Neural progenitor cell (in vitro differentiated cells): ENCODE measurements at regions not wholly inside any gene's neighbourhood (a gene's known extent, or its start where the extent isn't known, plus 50 kb on each side); places are given as distances from the start of the nearest gene placed in this dataset. TPM values are rescaled to one million over a fixed set of nuclear protein-coding genes. Genes with fewer than 3 reads are reported as not detected.

Source experiments
- DNase-seq: peaks from one replicate; pipeline ENCODE4 v3.0.0-alpha.2; 2016; ENCODE audit warnings: low spot score
- H2AFZ ChIP-seq: fragments of 200-600 bp; sonication (generic); replicated peaks from 2 replicates; pipeline ENCODE4 v1.6.1; 2016; ENCODE audit warnings: antibody characterized with exemption
- H3F3A ChIP-seq: fragments of 200-600 bp; sonication (generic); 2 replicates; pipeline ENCODE4 v1.6.1; 2016; ENCODE audit warnings: antibody characterized with exemption, low read depth
- H3K27ac ChIP-seq: fragments of 200-600 bp; sonication (generic); 2 replicates; pipeline ENCODE4 v1.5.1; 2016; ENCODE audit warnings: mild to moderate bottlenecking
- H3K27me3 ChIP-seq: fragments of 200-600 bp; sonication (generic); 2 replicates; pipeline ENCODE4 v1.6.1; 2016; ENCODE audit warnings: mild to moderate bottlenecking, moderate library complexity
- H3K36me3 ChIP-seq: fragments of 200-600 bp; sonication (generic); 2 replicates; pipeline ENCODE4 v1.5.1; 2016
- H3K4me1 ChIP-seq: fragments of 200-600 bp; sonication (generic); 2 replicates; pipeline ENCODE4 v1.6.1; 2016; ENCODE audit warnings: mixed run types
- H3K4me2 ChIP-seq: fragments of 200-600 bp; sonication (generic); 2 replicates; pipeline ENCODE4 v1.6.1; 2016
- H3K4me3 ChIP-seq: fragments of 200-600 bp; sonication (generic); 2 replicates; pipeline ENCODE4 v1.5.1; 2016
- H3K79me2 ChIP-seq: fragments of 200-600 bp; sonication (generic); 2 replicates; pipeline ENCODE4 v1.6.1; 2016; ENCODE audit warnings: low read depth
- H3K9ac ChIP-seq: fragments of 200-600 bp; sonication (generic); 2 replicates; pipeline ENCODE4 v1.6.1; 2016
- H3K9me3 ChIP-seq: fragments of 200-600 bp; sonication (generic); 2 replicates; pipeline ENCODE4 v1.5.1; 2016; ENCODE audit warnings: low read depth
- H4K20me1 ChIP-seq: fragments of 200-600 bp; sonication (generic); 2 replicates; pipeline ENCODE4 v1.6.1; 2016; ENCODE audit warnings: low read depth
- H3K27ac Mint-ChIP-seq: 3 replicates; pipeline ENCODE4 v1.8.0; 2021; ENCODE audit warnings: mixed read lengths
- H3K27me3 Mint-ChIP-seq: 2 replicates; pipeline ENCODE4 v1.8.0; 2022; ENCODE audit warnings: low read depth, mild to moderate bottlenecking, inconsistent platforms, moderate library complexity, mixed read lengths; ENCODE audit not compliant: insufficient read depth
- H3K36me3 Mint-ChIP-seq: 3 replicates; pipeline ENCODE4 v1.8.0; 2021; ENCODE audit warnings: mixed read lengths
- H3K4me1 Mint-ChIP-seq: 3 replicates; pipeline ENCODE4 v1.8.0; 2021; ENCODE audit warnings: mixed read lengths
- H3K4me3 Mint-ChIP-seq: 3 replicates; pipeline ENCODE4 v1.8.0; 2021; ENCODE audit warnings: mild to moderate bottlenecking, moderate library complexity, mixed read lengths
- H3K9me3 Mint-ChIP-seq: 3 replicates; pipeline ENCODE4 v1.8.0; 2020; ENCODE audit warnings: mixed read lengths
- EZH2 ChIP-seq: fragments of 200-600 bp; sonication (generic); IDR thresholded peaks from 2 replicates; pipeline ENCODE4 v1.6.1; 2017; ENCODE audit warnings: antibody characterized with exemption, mild to moderate bottlenecking, moderate library complexity
- EZH2phosphoT487 ChIP-seq: fragments of 200-600 bp; sonication (generic); IDR thresholded peaks from 2 replicates; pipeline ENCODE4 v1.6.1; 2017; ENCODE audit warnings: antibody characterized with exemption
- microRNA counts: library from miRNA; unstranded; fragments of <30 nt; microRNA quantifications from one replicate; lab custom pipeline; 2016
- microRNA-seq: library from miRNA; unstranded; fragments of <30 nt; microRNA quantifications from one replicate; pipeline ENCODE4, GENCODE V29; 2016
- small RNA-seq: library from RNA; depleted of rRNA; stranded (forward); fragments of <200 nt; gene quantifications from one replicate; pipeline ENCODE3, GENCODE V24; 2015
- TF ChIP-seq, protein P1 (sequence below): fragments of 200-600 bp; sonication (generic); IDR thresholded peaks from 2 replicates; pipeline ENCODE4 v1.5.1; 2017; ENCODE audit warnings: antibody characterized with exemption, mild to moderate bottlenecking

GRCh38 chr7:131274986-131275385 is 52.7 kb upstream of the MKLN1 start:
- TF ChIP-seq EZH2 (no peak), EZH2phosphoT487 (no peak)
- TF ChIP-seq, protein P1, sequence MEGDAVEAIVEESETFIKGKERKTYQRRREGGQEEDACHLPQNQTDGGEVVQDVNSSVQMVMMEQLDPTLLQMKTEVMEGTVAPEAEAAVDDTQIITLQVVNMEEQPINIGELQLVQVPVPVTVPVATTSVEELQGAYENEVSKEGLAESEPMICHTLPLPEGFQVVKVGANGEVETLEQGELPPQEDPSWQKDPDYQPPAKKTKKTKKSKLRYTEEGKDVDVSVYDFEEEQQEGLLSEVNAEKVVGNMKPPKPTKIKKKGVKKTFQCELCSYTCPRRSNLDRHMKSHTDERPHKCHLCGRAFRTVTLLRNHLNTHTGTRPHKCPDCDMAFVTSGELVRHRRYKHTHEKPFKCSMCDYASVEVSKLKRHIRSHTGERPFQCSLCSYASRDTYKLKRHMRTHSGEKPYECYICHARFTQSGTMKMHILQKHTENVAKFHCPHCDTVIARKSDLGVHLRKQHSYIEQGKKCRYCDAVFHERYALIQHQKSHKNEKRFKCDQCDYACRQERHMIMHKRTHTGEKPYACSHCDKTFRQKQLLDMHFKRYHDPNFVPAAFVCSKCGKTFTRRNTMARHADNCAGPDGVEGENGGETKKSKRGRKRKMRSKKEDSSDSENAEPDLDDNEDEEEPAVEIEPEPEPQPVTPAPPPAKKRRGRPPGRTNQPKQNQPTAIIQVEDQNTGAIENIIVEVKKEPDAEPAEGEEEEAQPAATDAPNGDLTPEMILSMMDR: no peak
- Histone ChIP-seq H3K4me3 (no peak overlapping the region), H3K36me3 (no peaks in the 10 kb centered on the region), H4K20me1 (no peaks in the 10 kb centered on the region), H3K9ac (no peak overlapping the region), H3K79me2 (no peaks in the 10 kb centered on the region), H3K4me1 (no peaks in the 10 kb centered on the region), H3K9me3 (no peaks in the 10 kb centered on the region), H3K27ac (no peak overlapping the region), H2AFZ (no peak overlapping the region), H3F3A (no peaks in the 10 kb centered on the region), H3K27me3 (no peaks in the 10 kb centered on the region), H3K4me2 (no peak overlapping the region)
- H3K36me3 Mint-ChIP-seq: no peaks in the 10 kb centered on the region
- no peak overlapping the region for H3K27ac Mint-ChIP-seq
- H3K4me1 Mint-ChIP-seq: peaks cover 5% of the 10 kb centered on the region
- no peak overlapping the region for H3K4me3 Mint-ChIP-seq
- H3K27me3 Mint-ChIP-seq: peaks cover 4% of the 10 kb centered on the region
- peaks cover 2% of the 10 kb centered on the region for H3K9me3 Mint-ChIP-seq
- no peak for DNase-seq

- Histone ChIP-seq H3K27ac (no peak overlapping the region), H3K9me3 (no peaks in the 10 kb centered on the region), H3F3A (no peaks in the 10 kb centered on the region), H3K36me3 (no peaks in the 10 kb centered on the region), H3K4me1 (no peaks in the 10 kb centered on the region), H3K27me3 (no peaks in the 10 kb centered on the region), H3K4me2 (no peak overlapping the region), H4K20me1 (no peaks in the 10 kb centered on the region), H3K9ac (no peak overlapping the region), H2AFZ (no peak overlapping the region), H3K4me3 (no peak overlapping the region), H3K79me2 (no peaks in the 10 kb centered on the region)
- peaks cover 2% of the 10 kb centered on the region for H3K9me3 Mint-ChIP-seq
- DNase-seq: no peak
- H3K27ac Mint-ChIP-seq: peak overlapping the region; percentile 17
- H3K36me3 Mint-ChIP-seq: no peaks in the 10 kb centered on the region
- peaks cover 4% of the 10 kb centered on the region for H3K27me3 Mint-ChIP-seq
- peaks cover 5% of the 10 kb centered on the region for H3K4me1 Mint-ChIP-seq
- TF ChIP-seq, protein P1: no peak
- TF ChIP-seq EZH2phosphoT487 (no peak), EZH2 (no peak)
- peak overlapping the region; percentile 41 for H3K4me3 Mint-ChIP-seq
Measured at GRCh38 chr7:131276190-131276589, 51.5 kb upstream of the MKLN1 start.

GRCh38 chr7:131276748-131277147 is 50.9 kb upstream of the MKLN1 start:
- no peaks in the 10 kb centered on the region for H4K20me1 ChIP-seq
- no peaks in the 10 kb centered on the region for H3F3A ChIP-seq
- H3K79me2 ChIP-seq: no peaks in the 10 kb centered on the region
- H2AFZ ChIP-seq: no peak overlapping the region
- no peak overlapping the region for H3K27ac ChIP-seq
- H3K9me3 ChIP-seq: no peaks in the 10 kb centered on the region
- Mint-ChIP-seq H3K27ac (no peak overlapping the region), H3K27me3 (peaks cover 4% of the 10 kb centered on the region), H3K4me3 (no peak overlapping the region), H3K9me3 (peaks cover 2% of the 10 kb centered on the region), H3K36me3 (no peaks in the 10 kb centered on the region), H3K4me1 (peaks cover 5% of the 10 kb centered on the region)
- H3K36me3 ChIP-seq: no peaks in the 10 kb centered on the region
- H3K27me3 ChIP-seq: no peaks in the 10 kb centered on the region
- no peak overlapping the region for H3K4me2 ChIP-seq
- no peak for TF ChIP-seq EZH2phosphoT487
- TF ChIP-seq, protein P1: no peak
- no peak for TF ChIP-seq EZH2
- no peaks in the 10 kb centered on the region for H3K4me1 ChIP-seq
- DNase-seq: no peak
- H3K4me3 ChIP-seq: no peak overlapping the region
- no peak overlapping the region for H3K9ac ChIP-seq

MicroRNAs in the stretch of these regions (microRNA counts, 767-probe panel; counts per million panel counts)
- microRNA hsa-miR-29a-3p (lab: Ali Mortazavi, UCI): 460 counts per million, percentile 90 among the panel's probes with 10 or more counts

Small RNA genes lying in the stretch of these regions (microRNA-seq; reads per million reads assigned to microRNA genes)
- gene MIR29A: 127 reads per million, percentile 79 among the genes with 10 or more reads in this experiment

Small RNA genes lying in the stretch of these regions (small RNA-seq; reads per million reads assigned to genes)
- gene AC016831.3: not detected
- gene RNU6-1010P: not detected
